Type B pancreatic cell (in vitro differentiated cells): ENCODE measurements at regions not wholly inside any gene's neighbourhood (a gene's known extent, or its start where the extent isn't known, plus 50 kb on each side); places are given as distances from the start of the nearest gene placed in this dataset.
"Not testable (repeated sequence)": the region's sequence is repeated elsewhere in the genome, so short reads cannot be mapped to it uniquely, and the experiment has no call there.

ENCODE experiments used
- DNase-seq: peaks from one replicate; pipeline ENCODE4 v3.0.0; 2021; ENCODE audit warnings: mixed read lengths; ENCODE audit not compliant: unreplicated experiment; ENCODE audit errors: extremely low spot score
- H3K27ac Mint-ChIP-seq: 2 replicates; pipeline ENCODE4 v1.8.0; 2021; ENCODE audit warnings: mild to moderate bottlenecking, mixed read lengths
- H3K27me3 Mint-ChIP-seq: 2 replicates; pipeline ENCODE4 v1.8.0; 2021; ENCODE audit warnings: mixed read lengths
- H3K36me3 Mint-ChIP-seq: 2 replicates; pipeline ENCODE4 v1.8.0; 2021; ENCODE audit warnings: mixed read lengths
- H3K4me1 Mint-ChIP-seq: one replicate; pipeline ENCODE4 v1.8.0; 2021; ENCODE audit warnings: mixed read lengths; ENCODE audit not compliant: unreplicated experiment
- H3K4me3 Mint-ChIP-seq: 2 replicates; pipeline ENCODE4 v1.8.0; 2021; ENCODE audit warnings: mild to moderate bottlenecking, mixed read lengths
- H3K9me3 Mint-ChIP-seq: 2 replicates; pipeline ENCODE4 v1.8.0; 2021; ENCODE audit warnings: mixed read lengths
- CTCF ChIP-seq: fragments of 200-600 bp; sonication (generic); conservative IDR thresholded peaks from 2 replicates; pipeline ENCODE4 v1.5.0; 2021; ENCODE audit warnings: antibody characterized with exemption, mild to moderate bottlenecking

GRCh38 chr1:2952371-2952770 lies 68.9 kb upstream of the ACTRT2 start:
- TF ChIP-seq CTCF, result no peak
- H3K27me3 Mint-ChIP-seq, result no peaks in the 10 kb centered on the region
- no peaks in the 10 kb centered on the region for H3K4me1 Mint-ChIP-seq
- H3K27ac Mint-ChIP-seq, result no peak overlapping the region
- H3K36me3 Mint-ChIP-seq, result no peaks in the 10 kb centered on the region
- no peak for DNase-seq
- no peak overlapping the region for H3K4me3 Mint-ChIP-seq
- peaks cover 19% of the 10 kb centered on the region for H3K9me3 Mint-ChIP-seq

GRCh38 chr1:2952992-2953391 lies 68.3 kb upstream of the ACTRT2 start:
- no peaks in the 10 kb centered on the region for H3K4me1 Mint-ChIP-seq
- H3K36me3 Mint-ChIP-seq, result no peaks in the 10 kb centered on the region
- no peak overlapping the region for H3K4me3 Mint-ChIP-seq

GRCh38 chr1:2953688-2954285 lies 67.5 kb upstream of the ACTRT2 start:
- Mint-ChIP-seq H3K4me3 (no peak overlapping the region), H3K27ac (no peak overlapping the region), H3K9me3 (peaks cover 19% of the 10 kb centered on the region), H3K27me3 (no peaks in the 10 kb centered on the region), H3K4me1 (no peaks in the 10 kb centered on the region), H3K36me3 (no peaks in the 10 kb centered on the region)
- no peak for DNase-seq
- TF ChIP-seq CTCF, result no peak

More at GRCh38 chr1:2952992-2953391, 68.3 kb upstream of the ACTRT2 start:
- TF ChIP-seq CTCF, result no peak
- peaks cover 19% of the 10 kb centered on the region for H3K9me3 Mint-ChIP-seq
- H3K27ac Mint-ChIP-seq, result no peak overlapping the region
- no peaks in the 10 kb centered on the region for H3K27me3 Mint-ChIP-seq
- DNase-seq, result no peak

- H3K36me3 Mint-ChIP-seq, result no peaks in the 10 kb centered on the region
- no peaks in the 10 kb centered on the region for H3K4me1 Mint-ChIP-seq
- no peak for DNase-seq
- no peaks in the 10 kb centered on the region for H3K27me3 Mint-ChIP-seq
- H3K27ac Mint-ChIP-seq, result no peak overlapping the region
- no peak overlapping the region for H3K4me3 Mint-ChIP-seq
- TF ChIP-seq CTCF, result no peak
- H3K9me3 Mint-ChIP-seq, result peaks cover 19% of the 10 kb centered on the region
Measured at GRCh38 chr1:2955652-2956051, 65.6 kb upstream of the ACTRT2 start.

- H3K9me3 Mint-ChIP-seq, result peaks cover 19% of the 10 kb centered on the region
- TF ChIP-seq CTCF, result no peak
- no peaks in the 10 kb centered on the region for H3K27me3 Mint-ChIP-seq
- no peak overlapping the region for H3K27ac Mint-ChIP-seq
- H3K36me3 Mint-ChIP-seq, result no peaks in the 10 kb centered on the region
- H3K4me1 Mint-ChIP-seq, result no peaks in the 10 kb centered on the region
- H3K4me3 Mint-ChIP-seq, result no peak overlapping the region
- no peak for DNase-seq
Measured at GRCh38 chr1:2956576-2956975, 64.7 kb upstream of the ACTRT2 start.

GRCh38 chr1:2957329-2957728 lies 63.9 kb upstream of the ACTRT2 start:
- Mint-ChIP-seq H3K27me3 (no peaks in the 10 kb centered on the region), H3K36me3 (no peaks in the 10 kb centered on the region), H3K4me3 (no peak overlapping the region), H3K9me3 (peaks cover 19% of the 10 kb centered on the region), H3K4me1 (no peaks in the 10 kb centered on the region), H3K27ac (no peak overlapping the region)
- DNase-seq, result no peak
- no peak for TF ChIP-seq CTCF

GRCh38 chr1:2959881-2960280 lies 61.4 kb upstream of the ACTRT2 start:
- not testable (repeated sequence) for H3K27me3 Mint-ChIP-seq, H3K4me3 Mint-ChIP-seq, H3K36me3 Mint-ChIP-seq, H3K9me3 Mint-ChIP-seq, H3K27ac Mint-ChIP-seq, DNase-seq, H3K4me1 Mint-ChIP-seq
